SU-DHL-6 (cell line): ENCODE measurements at regions not wholly inside any gene's neighbourhood (a gene's known extent, or its start where the extent isn't known, plus 50 kb on each side); places are given as distances from the start of the nearest gene placed in this dataset.

Source experiments
- H2AFZ ChIP-seq: fragments of 200-600 bp; sonication (generic); 2 replicates; pipeline ENCODE4 v1.6.1; 2014; ENCODE audit warnings: low read depth, mild to moderate bottlenecking, moderate library complexity, mixed read lengths, antibody characterized with exemption, low read length; ENCODE audit not compliant: severe bottlenecking
- H3F3A ChIP-seq: fragments of 200-600 bp; shearing (Covaris generic); 2 replicates; pipeline ENCODE4 v1.6.0; 2016; ENCODE audit warnings: antibody characterized with exemption, mild to moderate bottlenecking; ENCODE audit not compliant: insufficient read depth
- H3K27ac ChIP-seq: fragments of 200-600 bp; sonication (generic); 2 replicates; pipeline ENCODE4 v1.5.1; 2016; ENCODE audit warnings: low read depth, mild to moderate bottlenecking, low read length, moderate library complexity, mixed read lengths
- H3K27me3 ChIP-seq: fragments of 200-600 bp; sonication (generic), shearing (Covaris generic); 2 replicates; pipeline ENCODE4 v1.6.0; 2014; ENCODE audit warnings: mild to moderate bottlenecking, low read length
- H3K36me3 ChIP-seq: fragments of 200-600 bp; sonication (generic); 2 replicates; pipeline ENCODE4 v1.6.1; 2014; ENCODE audit warnings: mild to moderate bottlenecking, low read length, mixed read lengths
- H3K4me2 ChIP-seq: fragments of 300-600, 200-600 bp; shearing (Covaris generic), sonication (generic); 2 replicates; pipeline ENCODE4 v1.6.0; 2014; ENCODE audit warnings: low read length, low read depth, mild to moderate bottlenecking; ENCODE audit not compliant: poor library complexity, severe bottlenecking
- H3K4me3 ChIP-seq: fragments of 200-600 bp; sonication (generic); 2 replicates; pipeline ENCODE4 v1.5.1; 2014; ENCODE audit warnings: antibody characterized with exemption, low read length, mild to moderate bottlenecking, mixed read lengths; ENCODE audit not compliant: insufficient read depth, poor library complexity, severe bottlenecking
- H3K79me2 ChIP-seq: fragments of 200-600 bp; sonication (generic); 2 replicates; pipeline ENCODE4 v1.6.1; 2014; ENCODE audit warnings: mild to moderate bottlenecking, low read length, moderate library complexity; ENCODE audit not compliant: insufficient read depth
- H3K9ac ChIP-seq: fragments of 200-600 bp; sonication (generic); 2 replicates; pipeline ENCODE4 v1.7.0; 2014; ENCODE audit warnings: mild to moderate bottlenecking, low read length
- H3K9me2 ChIP-seq: fragments of 200-600 bp; sonication (generic); replicated peaks from 2 replicates; pipeline ENCODE4 v1.6.1; 2014; ENCODE audit warnings: low read length; ENCODE audit not compliant: insufficient read depth
- H3K9me3 ChIP-seq: fragments of 200-600 bp; sonication (generic); 2 replicates; pipeline ENCODE4 v1.6.1; 2014; ENCODE audit warnings: low read length, mixed read lengths; ENCODE audit not compliant: insufficient read depth
- H4K20me1 ChIP-seq: fragments of 200-600 bp; sonication (generic); 2 replicates; pipeline ENCODE4 v1.6.1; 2014; ENCODE audit warnings: low read depth, mild to moderate bottlenecking, antibody characterized with exemption, low read length, moderate library complexity, mixed read lengths
- EZH2phosphoT487 ChIP-seq: fragments of 200-600 bp; sonication (generic), shearing (Covaris generic); conservative IDR thresholded peaks from 2 replicates; pipeline ENCODE4 v1.6.1; 2018; ENCODE audit warnings: mild to moderate bottlenecking, antibody characterized with exemption, low read length, moderate library complexity, mixed read lengths
- TF ChIP-seq, protein P1 (sequence below): fragments of 200-600 bp; sonication (generic); IDR thresholded peaks from one replicate; pipeline ENCODE4 v1.5.1; 2017; ENCODE audit warnings: antibody characterized with exemption, mild to moderate bottlenecking, low read length, moderate library complexity; ENCODE audit not compliant: insufficient read depth, poor library complexity, severe bottlenecking

DNA sequence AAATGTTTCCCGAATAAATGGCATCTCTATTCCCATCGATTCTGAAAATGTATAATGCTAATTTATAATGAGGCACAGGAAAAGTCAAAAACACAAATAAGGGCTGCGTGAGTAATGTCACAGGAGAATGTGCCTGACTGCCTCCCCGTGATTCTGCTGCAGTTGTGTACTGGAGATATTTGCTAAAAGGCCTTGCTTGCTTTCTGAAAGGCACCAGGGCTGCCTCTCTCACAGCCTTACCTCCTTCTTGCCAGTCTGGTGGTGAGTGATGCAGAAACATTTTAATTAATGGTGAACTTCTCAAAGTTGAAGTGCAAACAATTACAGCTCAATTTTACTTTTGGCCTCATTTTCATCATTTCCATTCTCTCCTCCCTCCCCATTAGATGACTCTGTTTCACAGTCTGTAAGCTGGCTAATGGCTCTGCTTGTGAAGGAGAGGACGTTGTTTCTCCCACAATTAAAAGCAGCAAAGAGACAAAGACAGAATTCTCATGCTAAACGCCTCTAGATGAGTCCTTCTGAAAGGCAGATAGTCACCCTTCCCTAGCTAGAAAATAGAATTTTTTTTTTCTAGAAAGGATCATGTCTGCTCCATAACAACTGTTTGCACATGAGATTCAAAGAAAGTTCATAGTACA, 377.6 kb downstream of the MDFIC start:
- Histone ChIP-seq H3K9me2 (no peaks in the 10 kb centered on the region), H3K4me3 (no peak overlapping the region), H3K36me3 (no peaks in the 10 kb centered on the region), H3F3A (no peaks in the 10 kb centered on the region), H3K4me2 (no peak overlapping the region), H3K9ac (no peak overlapping the region), H3K27me3 (no peaks in the 10 kb centered on the region), H2AFZ (no peak overlapping the region), H3K79me2 (no peaks in the 10 kb centered on the region), H3K9me3 (no peaks in the 10 kb centered on the region), H3K27ac (no peak overlapping the region), H4K20me1 (no peaks in the 10 kb centered on the region)
- TF ChIP-seq, protein P1, sequence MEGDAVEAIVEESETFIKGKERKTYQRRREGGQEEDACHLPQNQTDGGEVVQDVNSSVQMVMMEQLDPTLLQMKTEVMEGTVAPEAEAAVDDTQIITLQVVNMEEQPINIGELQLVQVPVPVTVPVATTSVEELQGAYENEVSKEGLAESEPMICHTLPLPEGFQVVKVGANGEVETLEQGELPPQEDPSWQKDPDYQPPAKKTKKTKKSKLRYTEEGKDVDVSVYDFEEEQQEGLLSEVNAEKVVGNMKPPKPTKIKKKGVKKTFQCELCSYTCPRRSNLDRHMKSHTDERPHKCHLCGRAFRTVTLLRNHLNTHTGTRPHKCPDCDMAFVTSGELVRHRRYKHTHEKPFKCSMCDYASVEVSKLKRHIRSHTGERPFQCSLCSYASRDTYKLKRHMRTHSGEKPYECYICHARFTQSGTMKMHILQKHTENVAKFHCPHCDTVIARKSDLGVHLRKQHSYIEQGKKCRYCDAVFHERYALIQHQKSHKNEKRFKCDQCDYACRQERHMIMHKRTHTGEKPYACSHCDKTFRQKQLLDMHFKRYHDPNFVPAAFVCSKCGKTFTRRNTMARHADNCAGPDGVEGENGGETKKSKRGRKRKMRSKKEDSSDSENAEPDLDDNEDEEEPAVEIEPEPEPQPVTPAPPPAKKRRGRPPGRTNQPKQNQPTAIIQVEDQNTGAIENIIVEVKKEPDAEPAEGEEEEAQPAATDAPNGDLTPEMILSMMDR, result no peak
- no peak for TF ChIP-seq EZH2phosphoT487

DNA sequence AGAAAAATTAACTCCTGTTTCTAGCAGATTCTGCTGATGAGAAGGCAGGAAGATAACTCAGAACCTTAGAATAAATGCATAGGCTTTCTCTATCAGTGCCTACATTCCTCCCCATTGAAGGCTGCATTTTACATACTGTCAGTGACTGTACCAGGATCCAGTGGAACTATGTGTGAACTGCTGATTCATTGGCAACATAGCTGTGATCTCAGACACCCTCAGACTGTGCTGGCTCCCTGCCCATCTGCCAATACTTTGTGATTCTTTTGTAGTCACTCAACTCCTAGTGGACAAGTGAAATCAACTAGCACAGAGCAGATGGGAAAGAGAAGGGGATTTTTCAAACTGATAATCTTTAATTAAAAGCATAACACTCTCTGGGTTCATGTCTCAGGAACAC, 375.8 kb downstream of the MDFIC start:
- H2AFZ ChIP-seq, result no peak overlapping the region
- H4K20me1 ChIP-seq, result no peaks in the 10 kb centered on the region
- H3K9ac ChIP-seq, result no peak overlapping the region
- H3K4me2 ChIP-seq, result no peak overlapping the region
- H3K9me3 ChIP-seq, result no peaks in the 10 kb centered on the region
- no peaks in the 10 kb centered on the region for H3K36me3 ChIP-seq
- no peak overlapping the region for H3K27ac ChIP-seq
- no peaks in the 10 kb centered on the region for H3K79me2 ChIP-seq
- no peaks in the 10 kb centered on the region for H3K9me2 ChIP-seq
- TF ChIP-seq EZH2phosphoT487, result no peak
- TF ChIP-seq, protein P1, result no peak
- H3K27me3 ChIP-seq, result no peaks in the 10 kb centered on the region
- H3F3A ChIP-seq, result no peaks in the 10 kb centered on the region
- H3K4me3 ChIP-seq, result no peak overlapping the region

DNA sequence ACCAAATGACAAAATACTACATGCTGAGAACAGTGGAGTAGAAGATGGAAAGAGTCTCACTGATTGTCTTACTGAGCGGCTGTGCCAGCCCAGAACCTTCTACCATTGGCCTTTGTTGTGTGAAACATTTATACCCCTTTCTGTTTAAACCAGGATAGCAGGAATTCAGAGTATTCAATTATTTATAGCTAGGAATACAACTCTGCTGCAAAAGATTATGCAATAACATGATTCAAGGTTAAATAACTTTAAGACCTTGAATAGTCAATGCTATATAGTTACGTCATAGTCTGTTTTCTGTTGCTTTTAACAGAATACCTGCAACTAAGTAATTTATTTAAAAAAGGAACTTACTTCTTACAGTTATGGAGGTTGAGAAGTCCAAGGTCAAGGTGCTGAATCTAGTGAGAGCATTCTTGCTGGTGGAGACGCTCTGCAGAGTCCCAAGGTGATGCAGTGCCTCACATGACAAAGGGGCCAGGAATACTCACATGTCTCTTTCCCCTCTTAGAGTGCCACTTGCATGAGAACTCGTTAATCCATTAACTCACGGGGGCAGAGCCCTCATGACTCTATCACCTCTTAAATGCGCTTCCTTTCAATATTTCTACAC, 371.8 kb downstream of the MDFIC start:
- no peak overlapping the region for H2AFZ ChIP-seq
- H3K9me2 ChIP-seq, result no peaks in the 10 kb centered on the region
- H3K4me2 ChIP-seq, result no peak overlapping the region
- no peak overlapping the region for H3K27ac ChIP-seq
- H3K9ac ChIP-seq, result no peak overlapping the region
- no peak overlapping the region for H3K4me3 ChIP-seq
- no peaks in the 10 kb centered on the region for H4K20me1 ChIP-seq
- no peaks in the 10 kb centered on the region for H3F3A ChIP-seq
- no peaks in the 10 kb centered on the region for H3K79me2 ChIP-seq
- H3K27me3 ChIP-seq, result no peaks in the 10 kb centered on the region
- no peaks in the 10 kb centered on the region for H3K36me3 ChIP-seq
- no peaks in the 10 kb centered on the region for H3K9me3 ChIP-seq
- TF ChIP-seq, protein P1, result no peak
- no peak for TF ChIP-seq EZH2phosphoT487
